ENCODE measurements at regions not wholly inside any gene's neighbourhood (a gene's known extent, or its start where the extent isn't known, plus 50 kb on each side); places are given as distances from the start of the nearest gene placed in this dataset.

GRCh38 chr9:90013778-90014177, 409.0 kb downstream of the GADD45G start:
- DNase-seq: no peak

- DNase-seq: no peak
Measured at GRCh38 chr9:90014421-90014820, 409.6 kb downstream of the GADD45G start.

GRCh38 chr9:90016272-90016671, 411.5 kb downstream of the GADD45G start:
- DNase-seq: no peak

GRCh38 chr9:90017679-90018078, 412.9 kb downstream of the GADD45G start:
- DNase-seq: no peak

GRCh38 chr9:90018688-90019087, 413.9 kb downstream of the GADD45G start:
- no peak for DNase-seq

- no peak for DNase-seq
Measured at GRCh38 chr9:90019626-90020025, 414.8 kb downstream of the GADD45G start.

GRCh38 chr9:90020276-90020871, 415.6 kb downstream of the GADD45G start:
- DNase-seq: no peak

- no peak for DNase-seq
Measured at GRCh38 chr9:90021216-90021906, 416.5 kb downstream of the GADD45G start.

GRCh38 chr9:90022474-90022873, 417.7 kb downstream of the GADD45G start:
- no peak for DNase-seq

GRCh38 chr9:90023861-90024260, 419.0 kb downstream of the GADD45G start:
- DNase-seq: no peak

- DNase-seq: no peak
Measured at GRCh38 chr9:90024409-90024808, 419.6 kb downstream of the GADD45G start.

- no peak for DNase-seq
Measured at GRCh38 chr9:90024823-90025222, 420.0 kb downstream of the GADD45G start.

- no peak for DNase-seq
Measured at GRCh38 chr9:90025816-90026215, 421.0 kb downstream of the GADD45G start.

GRCh38 chr9:90027296-90027790, 422.5 kb downstream of the GADD45G start:
- DNase-seq: no peak

- DNase-seq: no peak
Measured at GRCh38 chr9:90029386-90029785, 424.6 kb downstream of the GADD45G start.

GRCh38 chr9:90029996-90030395, 425.2 kb downstream of the GADD45G start:
- no peak for DNase-seq

GRCh38 chr9:90032296-90033027, 427.6 kb downstream of the GADD45G start:
- no peak for DNase-seq

- no peak for DNase-seq
Measured at GRCh38 chr9:90033028-90033650, 428.3 kb downstream of the GADD45G start.

GRCh38 chr9:90034071-90034470, 429.3 kb downstream of the GADD45G start:
- no peak for DNase-seq

GRCh38 chr9:90035471-90035870, 430.7 kb downstream of the GADD45G start:
- no peak for DNase-seq

GRCh38 chr9:90037146-90037797, 432.5 kb downstream of the GADD45G start:
- no peak for DNase-seq

- DNase-seq: no peak
Measured at GRCh38 chr9:90038763-90039162, 434.0 kb downstream of the GADD45G start.

- DNase-seq: no peak
Measured at GRCh38 chr9:90044263-90044662, 439.5 kb downstream of the GADD45G start.

All from activated CD4-positive, alpha-beta T cell treated with anti-CD3 and anti-CD28 coated beads, Interleukin-2, amount 50 U/mL, for 48 hours (primary cell).